Small intestine (tissue), 7 donors: ENCODE measurements at regions not wholly inside any gene's neighbourhood (a gene's known extent, or its start where the extent isn't known, plus 50 kb on each side); places are given as distances from the start of the nearest gene placed in this dataset.
"Not testable (repeated sequence)": the region's sequence is repeated elsewhere in the genome, so short reads cannot be mapped to it uniquely, and the experiment has no call there.

Experiments
- DNase-seq, 2 donors: peaks; one replicate each; pipeline versions ENCODE4 v3.0.0 to v3.0.0-alpha.2; 2013
- FAIRE-seq: peaks from 2 replicates; lab custom pipeline; 2012; peaks lifted over from hg19 to GRCh38; lab: Jason Lieb, UNC
- H3K27ac ChIP-seq, 3 donors: one replicate each; pipeline ENCODE4 v1.5.1; 2013; ENCODE audit warnings: low read length in 2 of 3, mild to moderate bottlenecking in 2 of 3, control low read depth in 1 of 3, inconsistent platforms in 1 of 3, low read depth in 1 of 3, moderate library complexity in 1 of 3
- H3K27me3 ChIP-seq, 3 donors: one replicate each; pipeline ENCODE4 v1.6.1; 2013; ENCODE audit warnings: low read length in 3 of 3, inconsistent platforms in 1 of 3; ENCODE audit not compliant: control insufficient read depth in 3 of 3, insufficient read depth in 3 of 3
- H3K36me3 ChIP-seq, 3 donors: one replicate each; pipeline ENCODE4 v1.6.1; 2013; ENCODE audit warnings: low read length in 3 of 3, inconsistent platforms in 1 of 3, low read depth in 1 of 3, mild to moderate bottlenecking in 1 of 3, moderate library complexity in 1 of 3; ENCODE audit not compliant: control insufficient read depth in 3 of 3, insufficient read depth in 2 of 3
- H3K4me1 ChIP-seq, 3 donors: one replicate each; pipeline ENCODE4 v1.6.1; 2013; ENCODE audit warnings: low read length in 2 of 3, inconsistent platforms in 1 of 3, low read depth in 1 of 3, mild to moderate bottlenecking in 1 of 3, moderate library complexity in 1 of 3; ENCODE audit not compliant: control insufficient read depth in 3 of 3, insufficient read depth in 2 of 3
- H3K4me3 ChIP-seq, 3 donors: one replicate each; pipeline ENCODE4 v1.5.1; 2013; ENCODE audit warnings: low read length in 3 of 3, control low read depth in 1 of 3, inconsistent platforms in 1 of 3, low read depth in 1 of 3, mild to moderate bottlenecking in 1 of 3, moderate library complexity in 1 of 3
- H3K9me3 ChIP-seq, 2 donors: one replicate each; pipeline ENCODE4 v1.6.1; 2013; ENCODE audit warnings: low read depth in 1 of 2, low read length in 1 of 2; ENCODE audit not compliant: control insufficient read depth in 2 of 2, insufficient read depth in 1 of 2
- WGBS, 3 donors: extraction: QIAGEN DNeasy Blood & Tissue Kit; methylation state at CpG; one replicate each; pipeline ENCODE4 v1.1.7; 2013; 5-methylcytosine and 5-hydroxymethylcytosine counted together
- donor health status: healthy with polysubstance abuse.
- donor health status: control.
- donor health status: control.
- donor health status: Bipolar disorder and iron deficiency.
- donor health status: healthy.

DNA sequence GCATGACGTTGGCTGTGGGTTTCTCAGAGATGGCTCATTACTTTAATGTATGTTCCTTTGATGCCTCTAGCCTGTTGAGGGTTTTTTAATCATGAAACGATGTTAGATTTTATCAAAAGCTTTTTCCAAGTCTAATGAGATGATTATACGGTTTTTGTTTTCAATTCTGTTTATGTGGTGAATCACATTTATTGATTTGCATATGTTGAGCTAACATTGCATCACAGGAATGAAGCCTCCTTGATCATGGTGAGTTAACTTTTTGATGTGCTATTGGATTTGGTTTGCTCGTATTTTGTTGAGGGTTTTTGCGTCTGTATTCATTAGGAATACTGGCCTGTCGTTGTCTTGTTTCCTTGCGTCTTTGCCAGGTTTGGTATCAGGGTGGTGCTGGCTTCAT lies 52.3 kb upstream of the PTPN12 start:
- WGBS, 3 donors = 73 to 81% (median 79%) methylated on average over 7 of the region's 7 CpGs
- H3K4me3 ChIP-seq = no peak overlapping the region

DNA sequence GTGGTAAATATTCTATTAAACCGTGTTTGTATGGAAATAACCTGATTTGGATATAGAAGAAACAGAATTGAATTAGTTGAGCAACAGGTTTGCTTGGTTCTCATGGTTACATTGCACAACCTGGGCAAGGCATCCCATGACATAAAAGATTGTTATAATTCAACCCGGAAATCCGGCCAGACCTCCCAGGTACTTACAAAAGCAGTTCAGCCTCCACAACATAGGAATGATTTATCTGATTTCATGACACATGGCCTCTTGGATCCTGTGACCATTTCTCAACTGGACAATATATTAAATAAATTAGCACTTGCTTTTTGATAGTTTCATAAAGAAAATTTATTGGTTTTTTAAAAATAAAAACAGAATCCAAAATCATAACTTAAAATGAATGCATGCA lies 55.1 kb upstream of the PTPN12 start:
- no peaks in the 10 kb centered on the region for H3K36me3 ChIP-seq
- no peaks in the 10 kb centered on the region for H3K9me3 ChIP-seq
- peak overlapping the region in 2 of 3 donors; percentile 37 to 84 for H3K27ac ChIP-seq
- no peaks in the 10 kb centered on the region for H3K27me3 ChIP-seq
- FAIRE-seq (no peak), DNase-seq (peak; percentile 89 to 95)
- H3K4me3 ChIP-seq = no peak overlapping the region
- H3K4me1 ChIP-seq = peaks cover 0 to 7% (median 0%) of the 10 kb centered on the region in 3 donors
- WGBS, 3 donors = 12 to 49% (median 34%) methylated on average over 3 of the region's 3 CpGs

More for the DNA sequence above, 52.3 kb upstream of the PTPN12 start:
- H3K36me3 ChIP-seq = no peaks in the 10 kb centered on the region
- DNase-seq = no peak
- no peak overlapping the region for H3K27ac ChIP-seq
- FAIRE-seq = no peak
- peaks cover 0 to 4% (median 0%) of the 10 kb centered on the region in 3 donors for H3K4me1 ChIP-seq
- no peaks in the 10 kb centered on the region for H3K9me3 ChIP-seq
- no peaks in the 10 kb centered on the region for H3K27me3 ChIP-seq

DNA sequence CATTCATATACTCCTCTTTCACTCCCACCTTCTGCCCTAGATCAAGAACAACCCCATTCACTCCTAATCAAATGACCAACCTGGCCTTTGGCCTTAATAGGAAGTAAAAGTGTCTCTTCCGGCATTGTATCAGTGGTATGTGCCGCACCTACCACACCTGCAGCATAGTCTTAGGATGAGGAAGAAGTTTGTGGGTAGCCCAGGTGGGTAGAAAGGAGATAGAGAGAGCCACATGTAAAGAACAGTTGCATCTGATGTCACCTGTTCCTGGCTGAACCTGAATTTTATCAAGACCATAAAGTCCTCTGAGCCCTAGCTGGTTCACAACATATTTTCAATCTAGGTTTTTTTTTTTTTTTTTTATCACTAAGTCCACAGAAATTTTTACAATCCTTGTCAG lies 55.5 kb upstream of the PTPN12 start:
- DNase-seq (peak; percentile 89 to 92), FAIRE-seq (no peak)
- Histone ChIP-seq H3K27me3 (no peaks in the 10 kb centered on the region), H3K27ac (peak overlapping the region; percentile 34 to 84 (median 61)), H3K36me3 (no peaks in the 10 kb centered on the region), H3K4me1 (peaks cover 0 to 7% (median 0%) of the 10 kb centered on the region in 3 donors), H3K4me3 (no peak overlapping the region), H3K9me3 (no peaks in the 10 kb centered on the region)
- WGBS, 3 donors = 5 to 56% (median 23%) methylated on average over 2 of the region's 2 CpGs

DNA sequence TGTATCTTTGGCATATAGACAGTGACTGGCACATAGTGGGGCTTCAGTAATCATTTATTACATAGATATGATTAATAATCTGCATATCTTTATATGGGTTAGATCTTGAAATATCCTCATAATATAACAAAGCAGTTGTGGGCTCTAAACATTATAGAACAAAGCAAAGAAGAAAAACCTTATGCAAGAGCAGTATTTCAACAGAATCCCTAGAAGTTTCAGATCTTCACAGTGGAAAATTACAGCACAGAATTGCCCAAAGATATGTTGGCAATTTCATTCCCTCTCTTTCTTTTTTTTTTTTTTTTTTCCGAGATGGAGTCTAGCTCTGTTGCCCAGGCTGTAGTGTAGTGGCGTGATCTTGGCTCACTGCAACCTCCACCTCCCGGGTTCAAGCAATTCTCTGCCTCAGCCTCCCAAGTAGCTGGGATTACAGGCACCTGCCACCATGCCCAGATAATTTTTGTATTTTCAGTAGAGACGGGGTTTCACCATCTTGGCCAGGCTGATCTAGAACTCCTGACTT lies 56.9 kb upstream of the PTPN12 start:
- H3K36me3 ChIP-seq, H3K27ac ChIP-seq, FAIRE-seq, H3K4me3 ChIP-seq, H3K4me1 ChIP-seq, H3K9me3 ChIP-seq, H3K27me3 ChIP-seq, DNase-seq: not testable (repeated sequence)
- WGBS, 3 donors = 96 to 100% (median 97%) methylated on average over 4 of the region's 4 CpGs

DNA sequence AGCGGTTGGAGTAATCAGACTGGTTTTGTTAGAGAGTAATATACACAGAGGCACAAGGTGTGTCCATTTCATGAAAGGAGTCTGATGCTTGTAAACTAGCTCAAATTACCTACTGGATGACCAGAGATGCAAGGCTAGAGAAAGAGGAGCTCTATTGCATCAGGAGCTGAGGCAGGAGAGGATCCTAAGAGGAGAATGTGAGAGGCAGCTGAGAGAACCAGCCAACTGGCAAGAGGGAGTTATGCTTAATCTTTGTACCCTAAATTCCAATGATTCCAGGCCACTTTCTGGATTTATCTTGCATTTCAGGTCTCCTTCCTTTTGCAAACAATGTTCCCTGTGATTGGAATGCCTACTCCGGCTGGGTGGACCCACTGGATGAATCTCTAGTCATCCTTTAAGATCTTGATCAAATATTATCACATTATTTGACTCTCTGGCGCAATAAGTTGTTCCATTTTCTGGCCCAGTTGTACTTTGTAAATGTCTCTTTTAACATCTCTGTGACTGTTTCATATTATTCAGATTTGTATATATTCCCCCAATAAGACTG lies 57.5 kb upstream of the PTPN12 start:
- Histone ChIP-seq H3K27me3 (no peaks in the 10 kb centered on the region), H3K36me3 (no peaks in the 10 kb centered on the region), H3K9me3 (no peaks in the 10 kb centered on the region), H3K27ac (peak overlapping the region in 1 of 3 donors; percentile 6), H3K4me1 (peaks cover 0 to 7% (median 0%) of the 10 kb centered on the region in 3 donors), H3K4me3 (no peak overlapping the region)
- DNase-seq (peak in 1 of 2 donors; percentile 28), FAIRE-seq (no peak)
- 79 to 88% (median 87%) methylated on average over 3 of the region's 3 CpGs for WGBS, 3 donors

DNA sequence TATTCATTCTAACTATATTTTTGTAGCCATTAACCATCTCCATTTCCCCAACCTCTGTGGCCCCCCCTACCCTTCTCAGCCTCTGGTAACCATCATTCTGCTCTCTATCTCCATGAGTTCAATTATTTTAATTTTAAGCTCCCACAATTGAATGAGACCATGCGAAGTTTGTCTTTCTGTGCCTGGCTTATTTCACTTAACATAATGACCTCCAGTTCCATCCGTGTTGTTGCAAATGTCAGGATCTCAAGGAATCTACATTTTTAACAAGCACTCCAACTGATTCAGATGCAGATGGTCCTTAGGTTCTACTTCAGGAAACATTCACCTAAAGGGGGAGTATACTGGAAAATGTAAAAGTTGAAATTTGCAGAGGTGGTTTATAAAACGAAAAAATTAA lies 60.2 kb upstream of the PTPN12 start:
- Histone ChIP-seq H3K36me3 (no peaks in the 10 kb centered on the region), H3K4me3 (no peak overlapping the region), H3K9me3 (no peaks in the 10 kb centered on the region), H3K27me3 (no peaks in the 10 kb centered on the region), H3K27ac (no peak overlapping the region), H3K4me1 (peaks cover 0 to 3% (median 0%) of the 10 kb centered on the region in 3 donors)
- WGBS, 3 donors = 85 to 94% (median 90%) methylated on average over 3 of the region's 3 CpGs
- DNase-seq (no peak), FAIRE-seq (no peak)

DNA sequence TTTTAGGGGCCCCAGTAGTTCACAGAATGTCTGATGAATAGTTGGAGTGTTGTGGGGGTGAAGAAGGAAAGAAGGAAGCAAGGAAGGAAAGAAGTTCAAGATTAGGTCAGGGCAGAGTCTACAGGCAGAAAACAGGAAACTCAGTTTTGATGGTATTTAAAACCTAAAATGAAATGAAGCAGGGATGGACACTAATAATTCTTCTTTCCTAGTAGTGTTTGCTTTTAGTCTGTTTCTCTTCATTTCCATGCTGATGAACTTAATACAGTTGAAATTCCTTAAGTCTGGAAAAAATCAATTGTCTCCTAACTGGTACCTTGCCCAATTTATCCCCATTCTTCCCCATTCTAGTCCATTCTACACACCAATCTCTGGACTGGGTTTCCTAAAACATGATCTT lies 59.0 kb upstream of the GSAP start:
- Histone ChIP-seq H3K27me3 (no peaks in the 10 kb centered on the region), H3K4me3 (no peak overlapping the region), H3K27ac (no peak overlapping the region), H3K36me3 (no peaks in the 10 kb centered on the region), H3K4me1 (peaks cover 0 to 3% (median 0%) of the 10 kb centered on the region in 3 donors), H3K9me3 (no peaks in the 10 kb centered on the region)
- FAIRE-seq = no peak
- DNase-seq = no peak

DNA sequence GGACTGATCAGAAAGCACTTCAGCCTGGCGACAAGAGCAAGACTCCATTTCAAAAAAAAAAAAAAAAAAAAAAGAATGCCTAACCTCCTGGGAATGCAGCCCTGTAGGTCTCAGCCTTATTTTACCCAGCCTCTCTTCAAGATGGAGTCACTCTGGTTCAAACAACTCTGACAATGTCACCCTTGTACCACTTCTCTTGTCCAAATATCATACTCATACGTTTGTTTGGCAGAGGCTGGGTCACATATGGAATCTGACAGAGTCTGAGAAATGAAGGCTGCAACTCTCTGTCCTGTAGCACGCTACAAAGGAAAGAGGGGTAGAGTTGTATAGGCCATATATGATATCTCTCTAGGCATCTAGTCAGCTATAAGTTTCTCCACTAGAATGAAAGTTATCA lies 58.6 kb upstream of the GSAP start:
- H3K36me3 ChIP-seq = no peaks in the 10 kb centered on the region
- FAIRE-seq (no peak), DNase-seq (no peak)
- H3K4me3 ChIP-seq = no peak overlapping the region
- 72 to 85% (median 82%) methylated on average over 3 of the region's 3 CpGs for WGBS, 3 donors
- no peaks in the 10 kb centered on the region for H3K9me3 ChIP-seq
- no peaks in the 10 kb centered on the region for H3K27me3 ChIP-seq
- H3K27ac ChIP-seq = no peak overlapping the region
- H3K4me1 ChIP-seq = peaks cover 0 to 3% (median 0%) of the 10 kb centered on the region in 3 donors
